Gastroesophageal sphincter (tissue), 3 donors: ENCODE measurements at regions not wholly inside any gene's neighbourhood (a gene's known extent, or its start where the extent isn't known, plus 50 kb on each side); places are given as distances from the start of the nearest gene placed in this dataset.

Experiments used
- EP300 ChIP-seq: sonication (generic); formaldehyde crosslinking; IDR thresholded peaks from one replicate; pipeline ENCODE4 v1.6.1; 2017; ENCODE audit warnings: antibody characterized with exemption, mild to moderate bottlenecking
- POLR2A ChIP-seq, 2 donors: fragments of 450-650 bp; IDR thresholded peaks; one replicate each; pipeline ENCODE4 v1.6.1; 2017; ENCODE audit warnings: antibody characterized with exemption in 2 of 2, mild to moderate bottlenecking in 2 of 2, moderate library complexity in 1 of 2
- POLR2AphosphoS5 ChIP-seq: sonication (generic); formaldehyde crosslinking; IDR thresholded peaks from one replicate; pipeline ENCODE4 v1.6.1; 2017; ENCODE audit warnings: antibody characterized with exemption
- TF ChIP-seq, protein P1 (sequence below), 4 experiments: fragments of 200-600 bp in 2 of 4; fragments of 450-650 bp in 2 of 4; sonication (generic) in 1 of 4; IDR thresholded peaks; one replicate each; pipeline ENCODE4 v1.5.1; 2017 to 2019; ENCODE audit warnings: antibody characterized with exemption in 4 of 4, mild to moderate bottlenecking in 2 of 4, moderate library complexity in 2 of 4

DNA sequence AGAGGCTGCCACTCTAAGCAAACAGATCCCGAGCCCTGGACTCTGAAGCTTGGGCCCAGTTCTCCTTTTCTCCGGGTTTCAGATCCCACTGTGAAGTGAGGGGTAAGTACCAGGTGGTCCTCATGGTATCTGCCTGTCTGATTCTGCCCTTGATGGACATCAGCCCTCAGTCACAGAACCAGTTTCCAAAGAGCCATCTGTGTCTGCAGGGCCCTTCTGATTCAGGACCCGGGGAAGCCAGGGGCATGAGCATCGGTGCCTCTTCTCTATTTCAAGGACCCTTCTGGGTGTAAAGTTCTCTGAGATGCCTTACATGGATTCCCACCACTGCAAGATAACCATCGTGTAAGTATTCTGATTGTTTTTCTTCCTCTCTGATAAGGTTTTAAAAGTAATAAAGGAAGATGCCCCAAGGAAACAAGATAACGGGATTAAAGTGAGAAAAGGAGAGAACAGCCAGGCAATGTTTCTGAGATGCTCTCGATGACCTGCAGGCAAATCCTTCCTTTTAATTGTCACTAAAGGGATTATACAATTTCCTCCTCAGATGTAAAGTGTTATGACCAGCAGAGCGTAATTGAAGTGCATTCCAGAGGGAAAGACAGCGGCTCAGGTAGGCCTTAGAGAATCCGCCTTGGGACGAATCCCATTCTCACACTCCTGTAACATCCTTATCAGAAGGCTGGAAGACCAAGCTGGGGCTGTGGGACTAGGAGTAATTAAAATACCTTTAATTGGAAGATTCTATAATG is 924.3 kb downstream of the TBC1D22A start:
- TF ChIP-seq, protein P1, sequence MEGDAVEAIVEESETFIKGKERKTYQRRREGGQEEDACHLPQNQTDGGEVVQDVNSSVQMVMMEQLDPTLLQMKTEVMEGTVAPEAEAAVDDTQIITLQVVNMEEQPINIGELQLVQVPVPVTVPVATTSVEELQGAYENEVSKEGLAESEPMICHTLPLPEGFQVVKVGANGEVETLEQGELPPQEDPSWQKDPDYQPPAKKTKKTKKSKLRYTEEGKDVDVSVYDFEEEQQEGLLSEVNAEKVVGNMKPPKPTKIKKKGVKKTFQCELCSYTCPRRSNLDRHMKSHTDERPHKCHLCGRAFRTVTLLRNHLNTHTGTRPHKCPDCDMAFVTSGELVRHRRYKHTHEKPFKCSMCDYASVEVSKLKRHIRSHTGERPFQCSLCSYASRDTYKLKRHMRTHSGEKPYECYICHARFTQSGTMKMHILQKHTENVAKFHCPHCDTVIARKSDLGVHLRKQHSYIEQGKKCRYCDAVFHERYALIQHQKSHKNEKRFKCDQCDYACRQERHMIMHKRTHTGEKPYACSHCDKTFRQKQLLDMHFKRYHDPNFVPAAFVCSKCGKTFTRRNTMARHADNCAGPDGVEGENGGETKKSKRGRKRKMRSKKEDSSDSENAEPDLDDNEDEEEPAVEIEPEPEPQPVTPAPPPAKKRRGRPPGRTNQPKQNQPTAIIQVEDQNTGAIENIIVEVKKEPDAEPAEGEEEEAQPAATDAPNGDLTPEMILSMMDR (IDR thresholded peaks at IDR 0.05): no peak
- no peak for TF ChIP-seq POLR2A (IDR thresholded peaks at IDR 0.05)
- no peak for TF ChIP-seq EP300
- no peak for TF ChIP-seq POLR2AphosphoS5
